HG03108 (cell line): ENCODE measurements at regions not wholly inside any gene's neighbourhood (a gene's known extent, or its start where the extent isn't known, plus 50 kb on each side); places are given as distances from the start of the nearest gene placed in this dataset.
"Not testable (repeated sequence)": the region's sequence is repeated elsewhere in the genome, so short reads cannot be mapped to it uniquely, and the experiment has no call there.

Source experiments
- ATAC-seq: cut with Tn5 transposase; IDR thresholded peaks from one replicate; pipeline ENCODE4 v1.9.1; 2021; ENCODE audit warnings: moderate library complexity; ENCODE audit not compliant: unreplicated experiment

GRCh38 chr12:62196146-62196545 lies 64.1 kb upstream of the USP15 start:
- no peak for ATAC-seq

- ATAC-seq = not testable (repeated sequence)
Observed at GRCh38 chr12:62202861-62203260, 57.3 kb upstream of the USP15 start.

GRCh38 chr12:62205346-62205745 lies 54.9 kb upstream of the USP15 start:
- no peak for ATAC-seq

- no peak for ATAC-seq
Observed at GRCh38 chr12:62207248-62207647, 53.0 kb upstream of the USP15 start.
